IMR-90 (cell line): ENCODE measurements at regions not wholly inside any gene's neighbourhood (a gene's known extent, or its start where the extent isn't known, plus 50 kb on each side); places are given as distances from the start of the nearest gene placed in this dataset.

ENCODE experiments used
- ATAC-seq: fragments of 200-7000 bp; cut with Tn5 transposase; 2 replicates; pipeline ENCODE4 v1.9.1; 2020; ENCODE audit warnings: low read depth, mild to moderate bottlenecking, moderate library complexity
- BruUV-seq: library from RNA; stranded (reverse); fragments of 400-500 nt; replicated peaks from 2 replicates; lab custom pipeline; 2021; lab: Mats Ljungman, UMichigan
- CTCF ChIA-PET: fragments of 300-600 bp; formaldehyde crosslinking; extraction: SDS; loops from one replicate; lab custom pipeline; 2021; ENCODE audit warnings: antibody characterized with exemption; lab: Yijun Ruan, JAX
- POLR2A ChIA-PET: fragments of 300-600 bp; sonication (Branson Sonifier 250); formaldehyde crosslinking; loops from one replicate; lab custom pipeline; 2022; ENCODE audit warnings: antibody characterized with exemption; ENCODE audit not compliant: unreplicated experiment; lab: Charles Lee
- DNase-seq: peaks from one replicate; pipeline ENCODE4 v3.0.0; 2013
- H2AFZ ChIP-seq: replicated peaks from 2 replicates; pipeline ENCODE3; 2013; ENCODE audit warnings: low read length, mild to moderate bottlenecking; ENCODE audit not compliant: poor library complexity
- H2AK5ac ChIP-seq: 2 replicates; pipeline ENCODE4 v1.6.1; 2013; ENCODE audit warnings: low read depth, low read length, inconsistent platforms
- H2AK9ac ChIP-seq: replicated peaks from 2 replicates; pipeline ENCODE3; 2013; ENCODE audit warnings: mild to moderate bottlenecking, low read depth, low read length, moderate library complexity; ENCODE audit not compliant: poor library complexity
- H2BK120ac ChIP-seq: 2 replicates; pipeline ENCODE4 v1.6.1; 2013; ENCODE audit warnings: low read depth, low read length, inconsistent platforms
- H2BK15ac ChIP-seq: 3 replicates; pipeline ENCODE4 v1.6.1; 2013; ENCODE audit warnings: low read depth, low read length, inconsistent platforms
- H2BK20ac ChIP-seq: 2 replicates; pipeline ENCODE4 v1.6.1; 2013; ENCODE audit warnings: low read depth, mild to moderate bottlenecking, inconsistent platforms, low read length, moderate library complexity
- H2BK5ac ChIP-seq: 2 replicates; pipeline ENCODE4 v1.6.1; 2013; ENCODE audit warnings: mild to moderate bottlenecking, low read depth, low read length, inconsistent platforms; ENCODE audit not compliant: poor library complexity, severe bottlenecking
- H3K14ac ChIP-seq: replicated peaks from 2 replicates; pipeline ENCODE4 v1.6.1; 2013; ENCODE audit warnings: low read depth, low read length, inconsistent platforms
- H3K18ac ChIP-seq: 2 replicates; pipeline ENCODE4 v1.6.1; 2013; ENCODE audit warnings: low read depth, low read length, control low read depth
- H3K23ac ChIP-seq: 2 replicates; pipeline ENCODE4 v1.6.1; 2013; ENCODE audit warnings: low read depth, low read length, inconsistent platforms
- H3K27ac ChIP-seq: 2 replicates; pipeline ENCODE4 v1.5.1; 2013; ENCODE audit warnings: mild to moderate bottlenecking, control low read depth, low read length; ENCODE audit not compliant: insufficient read depth
- H3K27me3 ChIP-seq: 2 replicates; pipeline ENCODE4 v1.6.1; 2013; ENCODE audit warnings: low read length; ENCODE audit not compliant: control insufficient read depth, insufficient read depth
- H3K36me3 ChIP-seq: 2 replicates; pipeline ENCODE4 v1.6.1; 2013; ENCODE audit warnings: low read length, mixed read lengths; ENCODE audit not compliant: control insufficient read depth, insufficient read depth
- H3K4ac ChIP-seq: 2 replicates; pipeline ENCODE4 v1.6.1; 2013; ENCODE audit warnings: low read depth, low read length, inconsistent platforms
- H3K4me1 ChIP-seq: 2 replicates; pipeline ENCODE4 v1.6.1; 2013; ENCODE audit warnings: low read length, mixed read lengths; ENCODE audit not compliant: control insufficient read depth, insufficient read depth
- H3K4me2 ChIP-seq: 2 replicates; pipeline ENCODE4 v1.6.1; 2013; ENCODE audit warnings: low read depth, mild to moderate bottlenecking, control low read depth, low read length, moderate library complexity
- H3K4me3 ChIP-seq: 2 replicates; pipeline ENCODE4 v1.5.1; 2013; ENCODE audit warnings: low read depth, mild to moderate bottlenecking, control low read depth, low read length, moderate library complexity; ENCODE audit not compliant: insufficient read depth
- H3K56ac ChIP-seq: 2 replicates; pipeline ENCODE4 v1.6.1; 2013; ENCODE audit warnings: low read length, inconsistent platforms; ENCODE audit not compliant: insufficient read depth; ENCODE audit errors: extremely low read depth
- H3K79me1 ChIP-seq, 2 experiments: 2 replicates each; pipeline ENCODE4 v1.6.1; 2013; ENCODE audit warnings: low read length in 2 of 2, inconsistent platforms in 1 of 2, low read depth in 1 of 2
- H3K9ac ChIP-seq: 2 replicates; pipeline ENCODE4 v1.6.1; 2013; ENCODE audit warnings: low read depth, low read length, control low read depth
- H3K9me1 ChIP-seq: 2 replicates; pipeline ENCODE4 v1.6.1; 2013; ENCODE audit warnings: low read length, inconsistent platforms; ENCODE audit not compliant: insufficient read depth
- H3K9me3 ChIP-seq: 2 replicates; pipeline ENCODE4 v1.6.1; 2013; ENCODE audit warnings: low read length; ENCODE audit not compliant: control insufficient read depth, insufficient read depth
- H4K20me1 ChIP-seq: 2 replicates; pipeline ENCODE4 v1.6.1; 2013; ENCODE audit warnings: low read length, inconsistent platforms; ENCODE audit not compliant: insufficient read depth
- H4K5ac ChIP-seq: 2 replicates; pipeline ENCODE4 v1.6.1; 2013; ENCODE audit warnings: mild to moderate bottlenecking, low read depth, low read length, control low read depth
- H4K8ac ChIP-seq, 2 experiments: 2 replicates each; pipeline ENCODE4 v1.6.1; 2013; ENCODE audit warnings: low read depth in 2 of 2, low read length in 2 of 2, control low read depth in 1 of 2, inconsistent platforms in 1 of 2
- H4K91ac ChIP-seq: 2 replicates; pipeline ENCODE4 v1.6.1; 2013; ENCODE audit warnings: low read depth, low read length, inconsistent platforms; ENCODE audit not compliant: insufficient read depth
- BHLHE40 ChIP-seq: fragments of 150-350 bp; IDR thresholded peaks from 2 replicates; pipeline ENCODE4 v1.6.1; 2016; ENCODE audit warnings: mild to moderate bottlenecking, low read depth, low read length
- CEBPB ChIP-seq: IDR thresholded peaks from 2 replicates; pipeline ENCODE4 v1.6.1; 2012; ENCODE audit warnings: low read depth, low read length, improper control_type of control experiment
- CHD1 ChIP-seq: IDR thresholded peaks from 2 replicates; pipeline ENCODE4 v1.6.1; 2012; ENCODE audit warnings: low read depth, low read length, improper control_type of control experiment
- FOS ChIP-seq: fragments of 150-350 bp; IDR thresholded peaks from 2 replicates; pipeline ENCODE4 v1.6.1; 2016; ENCODE audit warnings: low read depth, low read length
- MAFK ChIP-seq: IDR thresholded peaks from 2 replicates; pipeline ENCODE4 v1.6.1; 2012; ENCODE audit warnings: low read depth, low read length, improper control_type of control experiment
- MAZ ChIP-seq: IDR thresholded peaks from 2 replicates; pipeline ENCODE4 v1.6.1; 2012; ENCODE audit warnings: low read depth, mild to moderate bottlenecking, low read length, improper control_type of control experiment, moderate library complexity, borderline replicate concordance
- MXI1 ChIP-seq: IDR thresholded peaks from 2 replicates; pipeline ENCODE4 v1.6.1; 2012; ENCODE audit warnings: low read depth, mild to moderate bottlenecking, low read length, moderate library complexity, borderline replicate concordance
- POLR2A ChIP-seq: IDR thresholded peaks from 2 replicates; pipeline ENCODE4 v1.6.1; 2012; ENCODE audit warnings: mild to moderate bottlenecking, low read depth, low read length
- RAD21 ChIP-seq: IDR thresholded peaks from 2 replicates; pipeline ENCODE4 v1.6.1; 2012; ENCODE audit warnings: low read length, improper control_type of control experiment
- RCOR1 ChIP-seq: IDR thresholded peaks from 2 replicates; pipeline ENCODE4 v1.6.1; 2012; ENCODE audit warnings: mild to moderate bottlenecking, low read length, improper control_type of control experiment; ENCODE audit not compliant: insufficient replicate concordance
- RFX5 ChIP-seq: IDR thresholded peaks from 2 replicates; pipeline ENCODE4 v1.8.0; 2012; ENCODE audit warnings: low read depth, mild to moderate bottlenecking, low read length, moderate library complexity
- SMC3 ChIP-seq: fragments of 150-350 bp; IDR thresholded peaks from 2 replicates; pipeline ENCODE4 v1.6.1; 2016; ENCODE audit warnings: low read depth, mild to moderate bottlenecking, antibody characterized with exemption, low read length, moderate library complexity
- WGBS, 2 experiments: methylation state at CpG; one replicate each; pipeline versions ENCODE4 v1.1.5 to v1.1.7; 2013; ENCODE audit warnings: missing lambda C conversion rate in 2 of 2; ENCODE audit not compliant: insufficient read length in 1 of 2; ENCODE audit errors: extremely low coverage in 2 of 2; 5-methylcytosine and 5-hydroxymethylcytosine counted together
- dilution Hi-C: fragments of 300-500 bp; cut with HindIII; formaldehyde crosslinking; loops from one replicate; pipeline ENCODE4 v1.14.3; 2018; ENCODE audit warnings: low sequenced_read_pairs; ENCODE audit not compliant: unreplicated experiment
- in situ Hi-C: fragments of 300-500 bp; cut with MboI; formaldehyde crosslinking; loops from 3 replicates; pipeline ENCODE4 v1.14.3; 2019; ENCODE audit warnings: low sequenced_read_pairs, inconsistent platforms, mixed read lengths
- intact Hi-C: fragments of 100-400 bp; cut with micrococcal nuclease; formaldehyde crosslinking; loops from 2 replicates; pipeline ENCODE4 v1.10.0; 2022
- TF ChIP-seq, protein P1 (sequence below): conservative IDR thresholded peaks from 2 replicates; pipeline ENCODE4 v1.5.1; 2012; ENCODE audit warnings: mild to moderate bottlenecking, low read depth, low read length, improper control_type of control experiment
- TF ChIP-seq, protein P2 (sequence below): fragments of 150-350 bp; IDR thresholded peaks from 2 replicates; pipeline ENCODE4 v1.6.1; 2016; ENCODE audit warnings: low read depth, mild to moderate bottlenecking, low read length, moderate library complexity, borderline replicate concordance
- TF ChIP-seq, protein P3 (sequence below): fragments of 150-350 bp; IDR thresholded peaks from 2 replicates; pipeline ENCODE4 v1.6.1; 2017; ENCODE audit warnings: mild to moderate bottlenecking, antibody characterized with exemption, low read length, low read depth

DNA sequence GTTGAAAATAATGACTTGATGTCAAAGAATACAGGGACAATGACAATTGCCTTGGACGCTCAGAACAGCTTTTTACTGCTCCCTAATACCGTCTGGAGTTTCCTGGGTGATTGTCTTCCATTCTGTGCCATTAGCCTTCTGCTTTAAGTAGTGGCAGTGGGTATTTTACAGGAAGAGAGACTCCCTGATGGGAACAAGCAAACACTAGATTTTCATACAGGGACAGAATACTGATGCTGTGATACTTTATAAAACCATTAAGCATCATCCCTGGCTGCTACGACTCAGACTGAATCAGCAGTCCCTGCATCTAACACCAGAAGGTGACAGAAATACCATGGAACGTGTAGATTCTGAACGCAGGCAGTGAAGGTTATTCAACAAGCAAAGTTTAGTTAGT is 635.4 kb upstream of the GOT2 start:
- no peak for ATAC-seq

More for the DNA sequence above, 635.4 kb upstream of the GOT2 start:
- no peak overlapping the region for H3K9ac ChIP-seq
- in situ Hi-C loops = no loop called here
- no peak overlapping the region for H4K5ac ChIP-seq
- no peak overlapping the region for H3K4ac ChIP-seq
- no peaks in the 10 kb centered on the region for H3K9me3 ChIP-seq
- CTCF ChIA-PET = no interaction called here
- H3K4me2 ChIP-seq = no peak overlapping the region
- intact Hi-C loops = no loop called here
- H3K23ac ChIP-seq = no peak overlapping the region
- H4K91ac ChIP-seq = no peak overlapping the region
- no peaks in the 10 kb centered on the region for H4K20me1 ChIP-seq
- no peak overlapping the region for H3K56ac ChIP-seq
- H2BK5ac ChIP-seq = no peak overlapping the region
- POLR2A ChIA-PET = interaction anchor here (0.5 kb wide), 1 partner anchor 322 kb away, joined by 3 read pairs; no protein-coding TSS in a partner anchor
- H2BK120ac ChIP-seq = no peak overlapping the region
- H3K79me1 ChIP-seq = no peaks in the 10 kb centered on the region
- H3K9me1 ChIP-seq = no peaks in the 10 kb centered on the region
- H4K8ac ChIP-seq = no peak overlapping the region
- TF ChIP-seq, protein P1, sequence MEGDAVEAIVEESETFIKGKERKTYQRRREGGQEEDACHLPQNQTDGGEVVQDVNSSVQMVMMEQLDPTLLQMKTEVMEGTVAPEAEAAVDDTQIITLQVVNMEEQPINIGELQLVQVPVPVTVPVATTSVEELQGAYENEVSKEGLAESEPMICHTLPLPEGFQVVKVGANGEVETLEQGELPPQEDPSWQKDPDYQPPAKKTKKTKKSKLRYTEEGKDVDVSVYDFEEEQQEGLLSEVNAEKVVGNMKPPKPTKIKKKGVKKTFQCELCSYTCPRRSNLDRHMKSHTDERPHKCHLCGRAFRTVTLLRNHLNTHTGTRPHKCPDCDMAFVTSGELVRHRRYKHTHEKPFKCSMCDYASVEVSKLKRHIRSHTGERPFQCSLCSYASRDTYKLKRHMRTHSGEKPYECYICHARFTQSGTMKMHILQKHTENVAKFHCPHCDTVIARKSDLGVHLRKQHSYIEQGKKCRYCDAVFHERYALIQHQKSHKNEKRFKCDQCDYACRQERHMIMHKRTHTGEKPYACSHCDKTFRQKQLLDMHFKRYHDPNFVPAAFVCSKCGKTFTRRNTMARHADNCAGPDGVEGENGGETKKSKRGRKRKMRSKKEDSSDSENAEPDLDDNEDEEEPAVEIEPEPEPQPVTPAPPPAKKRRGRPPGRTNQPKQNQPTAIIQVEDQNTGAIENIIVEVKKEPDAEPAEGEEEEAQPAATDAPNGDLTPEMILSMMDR = no peak
- no peak for TF ChIP-seq RFX5
- TF ChIP-seq BHLHE40 = no peak
- no peak for TF ChIP-seq CHD1
- TF ChIP-seq RCOR1 = no peak
- TF ChIP-seq, protein P2, sequence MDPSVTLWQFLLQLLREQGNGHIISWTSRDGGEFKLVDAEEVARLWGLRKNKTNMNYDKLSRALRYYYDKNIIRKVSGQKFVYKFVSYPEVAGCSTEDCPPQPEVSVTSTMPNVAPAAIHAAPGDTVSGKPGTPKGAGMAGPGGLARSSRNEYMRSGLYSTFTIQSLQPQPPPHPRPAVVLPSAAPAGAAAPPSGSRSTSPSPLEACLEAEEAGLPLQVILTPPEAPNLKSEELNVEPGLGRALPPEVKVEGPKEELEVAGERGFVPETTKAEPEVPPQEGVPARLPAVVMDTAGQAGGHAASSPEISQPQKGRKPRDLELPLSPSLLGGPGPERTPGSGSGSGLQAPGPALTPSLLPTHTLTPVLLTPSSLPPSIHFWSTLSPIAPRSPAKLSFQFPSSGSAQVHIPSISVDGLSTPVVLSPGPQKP = no peak
- no peak for TF ChIP-seq RAD21
- no peak for TF ChIP-seq MAZ
- TF ChIP-seq FOS = no peak
- no peak for TF ChIP-seq POLR2A
- TF ChIP-seq MAFK = no peak
- no peak for TF ChIP-seq CEBPB
- no peak for TF ChIP-seq MXI1
- TF ChIP-seq SMC3 = no peak
- TF ChIP-seq, protein P3, sequence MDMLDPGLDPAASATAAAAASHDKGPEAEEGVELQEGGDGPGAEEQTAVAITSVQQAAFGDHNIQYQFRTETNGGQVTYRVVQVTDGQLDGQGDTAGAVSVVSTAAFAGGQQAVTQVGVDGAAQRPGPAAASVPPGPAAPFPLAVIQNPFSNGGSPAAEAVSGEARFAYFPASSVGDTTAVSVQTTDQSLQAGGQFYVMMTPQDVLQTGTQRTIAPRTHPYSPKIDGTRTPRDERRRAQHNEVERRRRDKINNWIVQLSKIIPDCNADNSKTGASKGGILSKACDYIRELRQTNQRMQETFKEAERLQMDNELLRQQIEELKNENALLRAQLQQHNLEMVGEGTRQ = no peak
- H3K27me3 ChIP-seq = no peaks in the 10 kb centered on the region
- no peak overlapping the region for H3K14ac ChIP-seq
- H3K36me3 ChIP-seq = no peaks in the 10 kb centered on the region
- WGBS, 2 experiments = 17% methylated on average over 2 of the region's 5 CpGs; no CpG with 5 or more reads in 1 of the 2 experiments
- BruUV-seq = no TSS peak
- DNase-seq = no peak
- H2BK20ac ChIP-seq = no peak overlapping the region
- H3K27ac ChIP-seq = no peak overlapping the region
- no peak overlapping the region for H3K4me3 ChIP-seq
- H2AK9ac ChIP-seq = no peak overlapping the region
- no peaks in the 10 kb centered on the region for H3K4me1 ChIP-seq
- H2AK5ac ChIP-seq = no peak overlapping the region
- no peak overlapping the region for H2BK15ac ChIP-seq
- dilution Hi-C loops = no loop called here
- H3K18ac ChIP-seq = no peak overlapping the region
- H2AFZ ChIP-seq = no peak overlapping the region
